ENCODE measurements at regions not wholly inside any gene's neighbourhood (a gene's known extent, or its start where the extent isn't known, plus 50 kb on each side); places are given as distances from the start of the nearest gene placed in this dataset.

DNA sequence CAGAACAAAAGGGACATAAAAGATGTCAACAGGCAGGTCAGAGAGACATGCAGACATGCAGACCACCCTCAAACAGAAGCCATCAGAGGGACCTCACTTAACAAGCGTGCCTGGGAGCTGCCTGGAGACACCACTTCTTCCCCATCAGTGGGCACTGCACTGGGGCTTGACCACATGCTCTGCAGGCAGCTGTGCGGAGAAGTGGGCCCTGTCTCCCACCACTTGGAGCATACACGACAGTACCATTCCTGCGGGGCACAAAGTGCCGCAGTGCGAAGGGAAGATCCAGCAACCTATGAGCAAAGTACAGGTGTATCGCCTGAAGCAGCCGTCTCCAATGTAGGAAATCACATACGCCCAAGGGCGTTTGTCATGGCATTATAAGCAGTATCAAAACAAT is 150.5 kb upstream of the FOXD4L5 start:
- TF ChIP-seq CTCF (IDR thresholded peaks at IDR 0.05), result no peak
- TF ChIP-seq POLR2A (IDR thresholded peaks at IDR 0.05), result no peak
